Chondrocyte (in vitro differentiated cells): ENCODE measurements at regions not wholly inside any gene's neighbourhood (a gene's known extent, or its start where the extent isn't known, plus 50 kb on each side); places are given as distances from the start of the nearest gene placed in this dataset.

Experiments
- DNase-seq: peaks from one replicate; pipeline ENCODE4 v3.0.0; 2021; ENCODE audit warnings: mixed read lengths, low spot score
- H3K27ac Mint-ChIP-seq: one replicate; pipeline ENCODE4 v1.8.0; 2021; ENCODE audit warnings: mild to moderate bottlenecking, moderate library complexity, mixed read lengths; ENCODE audit not compliant: unreplicated experiment
- H3K27me3 Mint-ChIP-seq: 2 replicates; pipeline ENCODE4 v1.8.0; 2021; ENCODE audit warnings: low read depth, mixed read lengths
- H3K36me3 Mint-ChIP-seq: 2 replicates; pipeline ENCODE4 v1.8.0; 2021; ENCODE audit warnings: low read depth, mixed read lengths
- H3K4me1 Mint-ChIP-seq: 2 replicates; pipeline ENCODE4 v1.8.0; 2021; ENCODE audit warnings: low read depth, mild to moderate bottlenecking, mixed read lengths
- H3K4me3 Mint-ChIP-seq: one replicate; pipeline ENCODE4 v1.8.0; 2021; ENCODE audit warnings: mild to moderate bottlenecking, moderate library complexity, mixed read lengths; ENCODE audit not compliant: unreplicated experiment
- H3K9me3 Mint-ChIP-seq: 2 replicates; pipeline ENCODE4 v1.8.0; 2021; ENCODE audit warnings: low read depth, mixed read lengths
- TF ChIP-seq, protein P1 (sequence below): fragments of 200-600 bp; sonication (generic); IDR thresholded peaks from 2 replicates; pipeline ENCODE4 v1.5.0; 2021; ENCODE audit warnings: antibody characterized with exemption, mild to moderate bottlenecking, moderate library complexity

DNA sequence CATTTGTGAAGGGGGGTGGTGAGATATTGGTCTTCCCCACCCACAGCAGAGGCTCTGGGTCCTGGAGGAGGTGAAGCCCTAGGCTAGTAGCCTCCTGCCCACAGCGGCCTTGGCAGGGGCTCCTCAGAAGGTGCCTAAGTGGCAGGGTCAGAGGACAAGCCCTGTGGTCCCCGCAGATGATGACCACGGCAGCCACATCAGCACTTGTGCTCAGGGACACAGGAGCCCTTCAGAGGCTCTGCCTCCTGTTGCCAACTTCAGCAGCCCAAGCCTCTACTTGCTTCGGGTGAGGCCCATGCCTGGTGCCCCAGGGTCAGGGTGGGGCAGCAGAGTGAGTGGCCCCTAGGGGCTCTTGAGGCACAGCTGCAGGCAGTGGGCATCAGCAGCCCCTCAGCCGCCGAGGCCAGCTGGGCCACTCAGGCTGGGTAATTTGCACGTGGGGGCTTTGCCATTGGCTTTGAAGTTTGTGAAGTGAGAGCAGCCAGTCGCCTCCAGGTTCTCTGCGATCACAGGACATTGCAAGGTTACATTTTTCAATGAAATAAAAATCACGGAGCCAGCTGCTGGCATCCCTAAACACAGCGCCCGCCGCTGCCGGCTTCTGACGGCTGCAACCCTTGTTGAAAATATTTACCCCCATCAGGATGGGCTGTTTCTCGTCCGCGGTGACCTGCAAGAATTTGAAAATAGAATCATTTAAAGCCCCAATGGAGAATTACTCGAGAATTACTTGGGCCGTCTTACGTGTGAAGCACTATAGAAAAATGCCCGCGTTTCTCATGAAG, 108.5 kb downstream of the HMX1 start:
- Mint-ChIP-seq H3K9me3 (no peaks in the 10 kb centered on the region), H3K27ac (no peak overlapping the region), H3K27me3 (peaks cover 34% of the 10 kb centered on the region), H3K4me1 (no peaks in the 10 kb centered on the region), H3K36me3 (no peaks in the 10 kb centered on the region), H3K4me3 (no peak overlapping the region)
- DNase-seq = peak; percentile 76
- TF ChIP-seq, protein P1, sequence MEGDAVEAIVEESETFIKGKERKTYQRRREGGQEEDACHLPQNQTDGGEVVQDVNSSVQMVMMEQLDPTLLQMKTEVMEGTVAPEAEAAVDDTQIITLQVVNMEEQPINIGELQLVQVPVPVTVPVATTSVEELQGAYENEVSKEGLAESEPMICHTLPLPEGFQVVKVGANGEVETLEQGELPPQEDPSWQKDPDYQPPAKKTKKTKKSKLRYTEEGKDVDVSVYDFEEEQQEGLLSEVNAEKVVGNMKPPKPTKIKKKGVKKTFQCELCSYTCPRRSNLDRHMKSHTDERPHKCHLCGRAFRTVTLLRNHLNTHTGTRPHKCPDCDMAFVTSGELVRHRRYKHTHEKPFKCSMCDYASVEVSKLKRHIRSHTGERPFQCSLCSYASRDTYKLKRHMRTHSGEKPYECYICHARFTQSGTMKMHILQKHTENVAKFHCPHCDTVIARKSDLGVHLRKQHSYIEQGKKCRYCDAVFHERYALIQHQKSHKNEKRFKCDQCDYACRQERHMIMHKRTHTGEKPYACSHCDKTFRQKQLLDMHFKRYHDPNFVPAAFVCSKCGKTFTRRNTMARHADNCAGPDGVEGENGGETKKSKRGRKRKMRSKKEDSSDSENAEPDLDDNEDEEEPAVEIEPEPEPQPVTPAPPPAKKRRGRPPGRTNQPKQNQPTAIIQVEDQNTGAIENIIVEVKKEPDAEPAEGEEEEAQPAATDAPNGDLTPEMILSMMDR = no peak

DNA sequence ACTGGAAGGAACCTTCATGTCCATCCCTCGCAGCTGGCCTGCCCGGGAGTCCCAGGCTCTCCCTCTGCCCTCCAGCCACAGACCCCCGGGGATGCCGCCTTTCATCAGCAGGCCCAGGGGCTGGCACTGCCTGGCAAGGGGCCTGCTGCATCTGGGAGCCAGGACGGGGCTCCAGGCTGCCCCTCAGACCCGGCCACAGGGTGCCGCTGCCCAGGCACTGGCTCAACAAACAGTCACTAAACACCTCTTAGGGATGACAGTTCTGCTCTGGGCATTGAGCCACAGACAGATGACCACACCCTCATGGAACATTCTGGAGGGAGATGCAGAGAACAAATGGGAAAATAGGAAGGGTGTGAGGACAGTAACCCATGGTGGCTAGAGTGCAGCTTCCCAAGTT, 109.3 kb downstream of the HMX1 start:
- no peak overlapping the region for H3K27ac Mint-ChIP-seq
- H3K36me3 Mint-ChIP-seq = no peaks in the 10 kb centered on the region
- H3K9me3 Mint-ChIP-seq = no peaks in the 10 kb centered on the region
- DNase-seq = peak; percentile 56
- H3K27me3 Mint-ChIP-seq = peaks cover 32% of the 10 kb centered on the region
- H3K4me1 Mint-ChIP-seq = no peaks in the 10 kb centered on the region
- TF ChIP-seq, protein P1 = no peak
- no peak overlapping the region for H3K4me3 Mint-ChIP-seq

DNA sequence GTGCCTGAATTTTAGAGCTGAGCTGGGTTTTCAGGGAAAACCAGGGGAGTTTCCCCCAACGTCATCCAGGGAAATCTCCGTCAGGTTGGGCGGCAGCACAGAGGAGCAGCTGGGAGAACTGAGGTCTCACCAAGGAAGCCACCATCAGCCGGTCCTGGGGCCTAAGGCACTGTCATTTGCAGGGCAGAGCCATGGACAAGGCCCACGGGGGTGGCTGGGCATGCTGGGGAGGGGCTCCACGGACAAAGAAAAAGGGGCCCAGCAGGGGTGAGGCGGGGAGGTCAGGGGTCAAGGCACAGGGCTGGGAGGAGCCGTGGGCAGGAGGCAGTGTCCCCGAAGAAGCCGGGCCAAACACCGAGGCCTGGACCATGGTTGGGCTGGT, 109.8 kb downstream of the HMX1 start:
- Mint-ChIP-seq H3K27me3 (peaks cover 31% of the 10 kb centered on the region), H3K4me3 (no peak overlapping the region), H3K9me3 (no peaks in the 10 kb centered on the region), H3K4me1 (no peaks in the 10 kb centered on the region), H3K27ac (no peak overlapping the region), H3K36me3 (no peaks in the 10 kb centered on the region)
- DNase-seq = peak; percentile 76
- TF ChIP-seq, protein P1 = no peak

DNA sequence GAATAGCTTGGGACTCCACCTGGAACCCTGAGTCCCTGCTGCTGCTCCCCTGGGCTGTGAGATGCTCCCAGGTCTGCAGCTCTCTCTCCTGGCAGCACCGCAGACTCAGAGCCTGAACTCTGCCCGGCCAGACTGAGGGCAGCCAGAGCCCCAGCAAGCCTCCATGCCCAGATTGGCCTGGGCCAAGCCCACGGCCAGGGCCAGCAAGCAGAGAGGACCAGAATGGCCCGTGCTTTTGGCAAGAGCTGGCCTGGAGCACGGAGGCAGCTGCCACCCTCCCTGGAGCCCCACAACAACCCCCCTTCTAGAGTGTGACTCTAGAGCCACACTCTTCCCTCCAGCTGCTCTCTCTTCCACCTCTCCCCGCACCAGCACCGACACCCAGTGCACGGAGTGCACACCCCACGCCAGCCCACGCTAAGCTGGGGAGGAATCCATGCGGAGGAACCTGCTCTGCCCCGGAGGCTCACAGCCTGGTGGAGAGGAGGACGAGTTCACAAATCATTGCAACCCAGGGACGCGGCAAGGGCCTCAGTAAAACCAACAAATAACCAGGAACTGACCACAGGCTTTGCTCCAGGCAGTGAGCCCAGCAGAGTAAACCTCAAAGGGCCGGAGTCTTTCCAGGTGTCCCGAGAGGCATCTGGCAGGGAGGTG, 110.3 kb downstream of the HMX1 start:
- TF ChIP-seq, protein P1 = no peak
- Mint-ChIP-seq H3K36me3 (no peaks in the 10 kb centered on the region), H3K27ac (no peak overlapping the region), H3K27me3 (peaks cover 30% of the 10 kb centered on the region), H3K4me1 (no peaks in the 10 kb centered on the region), H3K9me3 (no peaks in the 10 kb centered on the region), H3K4me3 (no peak overlapping the region)
- DNase-seq = peak; percentile 79

DNA sequence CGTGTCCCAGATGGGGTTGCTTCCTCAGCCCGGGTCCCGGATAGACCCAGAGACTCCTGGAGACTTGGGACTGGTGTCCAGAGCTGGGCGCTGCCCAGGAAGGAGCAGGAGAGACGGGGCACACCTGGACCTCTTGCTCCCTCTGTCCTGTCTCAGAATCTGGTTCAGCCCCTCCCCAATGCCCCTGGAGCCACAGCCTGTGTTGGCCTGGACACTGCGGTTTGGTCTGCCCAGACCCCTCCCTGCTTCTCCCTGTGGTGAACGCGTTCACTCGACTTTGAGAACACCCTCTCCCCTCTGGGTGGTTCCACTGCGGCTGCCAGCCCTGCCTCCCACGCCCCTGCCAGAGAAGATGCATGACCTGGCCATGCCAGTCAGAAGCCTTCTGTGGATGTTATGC, 111.1 kb downstream of the HMX1 start:
- Mint-ChIP-seq H3K4me1 (no peaks in the 10 kb centered on the region), H3K27me3 (peaks cover 30% of the 10 kb centered on the region), H3K4me3 (no peak overlapping the region), H3K36me3 (no peaks in the 10 kb centered on the region), H3K9me3 (no peaks in the 10 kb centered on the region), H3K27ac (no peak overlapping the region)
- peak; percentile 41 for DNase-seq
- TF ChIP-seq, protein P1 = no peak
